GM10248 (cell line): ENCODE measurements at regions not wholly inside any gene's neighbourhood (a gene's known extent, or its start where the extent isn't known, plus 50 kb on each side); places are given as distances from the start of the nearest gene placed in this dataset.
"Not testable (repeated sequence)": the region's sequence is repeated elsewhere in the genome, so short reads cannot be mapped to it uniquely, and the experiment has no call there.

Experiments used
- CTCF ChIA-PET: fragments of 300-600 bp; sonication (Branson Sonifier 250); formaldehyde crosslinking; extraction: SDS; loops from one replicate; lab custom pipeline; 2021; ENCODE audit warnings: antibody characterized with exemption; lab: Yijun Ruan, JAX
- POLR2A ChIA-PET: fragments of 350-650 bp; sonication (Branson Sonifier 250); formaldehyde crosslinking; extraction: SDS; loops from one replicate; lab custom pipeline; 2020; ENCODE audit warnings: antibody characterized with exemption; lab: Yijun Ruan, JAX
- DNase-seq: peaks from one replicate; pipeline ENCODE4 v3.0.0; 2012; ENCODE audit errors: extremely low spot score
- CTCF ChIP-seq: IDR thresholded peaks from 2 replicates; pipeline ENCODE4 v1.5.1; 2012; ENCODE audit warnings: mild to moderate bottlenecking, low read depth; ENCODE audit errors: extremely low read depth, missing control alignments, control extremely low read depth

- DNase-seq: no peak
- ChIA-PET CTCF (no interaction called here), POLR2A (no interaction called here)
- no peak for TF ChIP-seq CTCF
These were observed 126.1 kb upstream of the CARMIL1 start for GRCh38 chr6:25153079-25153478.

GRCh38 chr6:25154034-25154596 is 125.1 kb upstream of the CARMIL1 start:
- ChIA-PET POLR2A (no interaction called here), CTCF (no interaction called here)
- no peak for DNase-seq
- TF ChIP-seq CTCF: no peak

- ChIA-PET POLR2A (no interaction called here), CTCF (no interaction called here)
- DNase-seq: no peak
- no peak for TF ChIP-seq CTCF
These were observed 124.0 kb upstream of the CARMIL1 start for GRCh38 chr6:25155211-25155610.

- ChIA-PET CTCF (interaction anchor here (1.3 kb wide), 1 partner anchor 67 kb away, joined by 3 read pairs; no protein-coding TSS in a partner anchor), POLR2A (no interaction called here)
- DNase-seq: no peak
- TF ChIP-seq CTCF: no peak
These were observed 123.1 kb upstream of the CARMIL1 start for GRCh38 chr6:25156123-25156522.

GRCh38 chr6:25157183-25157582 is 122.0 kb upstream of the CARMIL1 start:
- ChIA-PET CTCF (interaction anchor here (1.3 kb wide), 2 partner anchors 14 to 66 kb away, joined by 3 to 5 read pairs; no protein-coding TSS in a partner anchor), POLR2A (no interaction called here)
- no peak for TF ChIP-seq CTCF
- DNase-seq: no peak

- POLR2A ChIA-PET: no interaction called here
- DNase-seq: no peak
- CTCF ChIA-PET: interaction anchor here (1.3 kb wide), 1 partner anchor 14 kb away, joined by 5 read pairs; no protein-coding TSS in a partner anchor
- TF ChIP-seq CTCF: no peak
These were observed 121.3 kb upstream of the CARMIL1 start for GRCh38 chr6:25157842-25158241.

GRCh38 chr6:25160134-25160533 is 119.0 kb upstream of the CARMIL1 start:
- CTCF ChIA-PET, POLR2A ChIA-PET, DNase-seq: not testable (repeated sequence)
